Astrocyte (in vitro differentiated cells and primary cell): ENCODE measurements at regions not wholly inside any gene's neighbourhood (a gene's known extent, or its start where the extent isn't known, plus 50 kb on each side); places are given as distances from the start of the nearest gene placed in this dataset.

ENCODE experiments used
- DNase-seq: peaks from one replicate; pipeline ENCODE4 v3.0.0-alpha.2; 2010; ENCODE audit warnings: low read depth
- FAIRE-seq: peaks from 2 replicates; lab custom pipeline; 2011; peaks lifted over from hg19 to GRCh38; lab: Jason Lieb, UNC
- H2AFZ ChIP-seq: 2 replicates; pipeline ENCODE4 v1.6.0; 2012; ENCODE audit warnings: low read depth, low read length, inconsistent platforms
- H3K27ac ChIP-seq: 2 replicates; pipeline ENCODE4 v1.5.1; 2011; ENCODE audit warnings: low read depth, low read length, inconsistent platforms
- H3K27me3 ChIP-seq: 2 replicates; pipeline ENCODE4 v1.6.0; 2011; ENCODE audit warnings: low read length, inconsistent platforms; ENCODE audit not compliant: insufficient read depth
- H3K36me3 ChIP-seq: 2 replicates; pipeline ENCODE4 v1.5.1; 2011; ENCODE audit warnings: low read length, inconsistent platforms; ENCODE audit not compliant: insufficient read depth
- H3K4me1 ChIP-seq: 2 replicates; pipeline ENCODE4 v1.5.1; 2011; ENCODE audit warnings: low read length, inconsistent platforms; ENCODE audit not compliant: insufficient read depth
- H3K4me2 ChIP-seq: 2 replicates; pipeline ENCODE4 v1.6.0; 2012; ENCODE audit warnings: low read length, inconsistent platforms
- H3K4me3 ChIP-seq: 2 replicates; pipeline ENCODE4 v1.5.1; 2011; ENCODE audit warnings: low read depth, mild to moderate bottlenecking, low read length, inconsistent platforms; ENCODE audit not compliant: insufficient read depth
- H3K79me2 ChIP-seq: 2 replicates; pipeline ENCODE4 v1.6.0; 2012; ENCODE audit warnings: mild to moderate bottlenecking, low read length, inconsistent platforms; ENCODE audit not compliant: insufficient read depth
- H3K9ac ChIP-seq: 2 replicates; pipeline ENCODE4 v1.6.0; 2012; ENCODE audit warnings: mild to moderate bottlenecking, low read length, inconsistent platforms
- H3K9me3 ChIP-seq: 2 replicates; pipeline ENCODE4 v1.5.1; 2012; ENCODE audit warnings: low read depth, mild to moderate bottlenecking, low read length, inconsistent platforms; ENCODE audit not compliant: insufficient read depth
- H4K20me1 ChIP-seq: 2 replicates; pipeline ENCODE4 v1.6.0; 2012; ENCODE audit warnings: low read length, inconsistent platforms; ENCODE audit not compliant: insufficient read depth
- H3K27ac Mint-ChIP-seq: one replicate; pipeline ENCODE4 v1.8.0; 2021; ENCODE audit warnings: mild to moderate bottlenecking, mixed read lengths; ENCODE audit not compliant: unreplicated experiment
- H3K27me3 Mint-ChIP-seq: one replicate; pipeline ENCODE4 v1.8.0; 2021; ENCODE audit warnings: low read depth, mixed read lengths; ENCODE audit not compliant: unreplicated experiment
- H3K36me3 Mint-ChIP-seq: one replicate; pipeline ENCODE4 v1.8.0; 2021; ENCODE audit warnings: low read depth, mixed read lengths; ENCODE audit not compliant: unreplicated experiment
- H3K4me1 Mint-ChIP-seq: one replicate; pipeline ENCODE4 v1.8.0; 2021; ENCODE audit warnings: low read depth, mixed read lengths; ENCODE audit not compliant: unreplicated experiment
- H3K4me3 Mint-ChIP-seq: one replicate; pipeline ENCODE4 v1.8.0; 2021; ENCODE audit warnings: mild to moderate bottlenecking, moderate library complexity, mixed read lengths; ENCODE audit not compliant: unreplicated experiment
- H3K9me3 Mint-ChIP-seq: one replicate; pipeline ENCODE4 v1.8.0; 2021; ENCODE audit warnings: mild to moderate bottlenecking, mixed read lengths; ENCODE audit not compliant: unreplicated experiment
- CTCF ChIP-seq: IDR thresholded peaks from 2 replicates; pipeline ENCODE4 v1.5.1; 2011; ENCODE audit warnings: low read depth, mild to moderate bottlenecking, inconsistent platforms, low read length, moderate library complexity; ENCODE audit not compliant: insufficient read depth
- EZH2 ChIP-seq: IDR thresholded peaks from 2 replicates; pipeline ENCODE4 v1.6.1; 2012; ENCODE audit warnings: mild to moderate bottlenecking, low read length, inconsistent platforms; ENCODE audit not compliant: insufficient read depth

GRCh38 chr6:84441456-84441855 lies 214.0 kb upstream of the CEP162 start:
- Histone ChIP-seq H3K9ac (no peak overlapping the region), H3K27ac (no peak overlapping the region), H3K27me3 (no peaks in the 10 kb centered on the region), H3K4me3 (no peak overlapping the region), H3K4me2 (no peak overlapping the region), H3K36me3 (no peaks in the 10 kb centered on the region), H4K20me1 (no peaks in the 10 kb centered on the region), H3K79me2 (no peaks in the 10 kb centered on the region), H2AFZ (no peak overlapping the region), H3K9me3 (no peaks in the 10 kb centered on the region), H3K4me1 (no peaks in the 10 kb centered on the region)
- DNase-seq (no peak), FAIRE-seq (no peak)
- TF ChIP-seq EZH2, result no peak
- TF ChIP-seq CTCF, result no peak
- no peaks in the 10 kb centered on the region for H3K36me3 Mint-ChIP-seq
- H3K27me3 Mint-ChIP-seq, result no peaks in the 10 kb centered on the region
- H3K4me1 Mint-ChIP-seq, result no peaks in the 10 kb centered on the region
- no peaks in the 10 kb centered on the region for H3K9me3 Mint-ChIP-seq
- no peak overlapping the region for H3K4me3 Mint-ChIP-seq
- H3K27ac Mint-ChIP-seq, result no peak overlapping the region

- TF ChIP-seq CTCF (no peak), EZH2 (no peak)
- peaks cover 3% of the 10 kb centered on the region for H3K27me3 ChIP-seq
- H4K20me1 ChIP-seq, result no peaks in the 10 kb centered on the region
- no peak for FAIRE-seq
- no peak overlapping the region for H3K9ac ChIP-seq
- H3K27ac ChIP-seq, result no peak overlapping the region
- Mint-ChIP-seq H3K27me3 (peaks cover 5% of the 10 kb centered on the region), H3K4me3 (no peak overlapping the region), H3K4me1 (no peaks in the 10 kb centered on the region), H3K36me3 (no peaks in the 10 kb centered on the region), H3K9me3 (no peaks in the 10 kb centered on the region), H3K27ac (no peak overlapping the region)
- H3K36me3 ChIP-seq, result no peaks in the 10 kb centered on the region
- DNase-seq, result no peak
- H3K9me3 ChIP-seq, result no peaks in the 10 kb centered on the region
- H3K4me1 ChIP-seq, result no peaks in the 10 kb centered on the region
- H3K79me2 ChIP-seq, result no peaks in the 10 kb centered on the region
- H2AFZ ChIP-seq, result no peak overlapping the region
- no peak overlapping the region for H3K4me2 ChIP-seq
- no peak overlapping the region for H3K4me3 ChIP-seq
These were observed 207.1 kb upstream of the CEP162 start for GRCh38 chr6:84434550-84434949.

- no peak overlapping the region for H3K9ac ChIP-seq
- no peak overlapping the region for H3K27ac ChIP-seq
- H3K79me2 ChIP-seq, result no peaks in the 10 kb centered on the region
- FAIRE-seq, result no peak
- no peaks in the 10 kb centered on the region for H3K36me3 ChIP-seq
- TF ChIP-seq EZH2 (no peak), CTCF (no peak)
- DNase-seq, result no peak
- no peaks in the 10 kb centered on the region for H3K4me1 ChIP-seq
- H3K4me2 ChIP-seq, result no peak overlapping the region
- H3K4me3 ChIP-seq, result no peak overlapping the region
- Mint-ChIP-seq H3K4me3 (no peak overlapping the region), H3K36me3 (no peaks in the 10 kb centered on the region), H3K27me3 (peaks cover 5% of the 10 kb centered on the region), H3K27ac (no peak overlapping the region), H3K4me1 (no peaks in the 10 kb centered on the region), H3K9me3 (no peaks in the 10 kb centered on the region)
- no peaks in the 10 kb centered on the region for H3K9me3 ChIP-seq
- peaks cover 4% of the 10 kb centered on the region for H3K27me3 ChIP-seq
- no peaks in the 10 kb centered on the region for H4K20me1 ChIP-seq
- no peak overlapping the region for H2AFZ ChIP-seq
These were observed 205.2 kb upstream of the CEP162 start for GRCh38 chr6:84432619-84433018.
